NCI-H446 (cell line): ENCODE measurements at regions not wholly inside any gene's neighbourhood (a gene's known extent, or its start where the extent isn't known, plus 50 kb on each side); places are given as distances from the start of the nearest gene placed in this dataset.
"Not testable (repeated sequence)": the region's sequence is repeated elsewhere in the genome, so short reads cannot be mapped to it uniquely, and the experiment has no call there.

Source experiments
- DNase-seq, 2 experiments: peaks; one replicate each; lab custom pipeline; 2025; lab: John Stamatoyannopoulos, UW

- no peak for DNase-seq
Observed at GRCh38 chr16:27600381-27600780, 50.4 kb downstream of the KATNIP start.

GRCh38 chr16:27602103-27602502 lies 52.2 kb downstream of the KATNIP start:
- DNase-seq = no peak

GRCh38 chr16:27605500-27606106 lies 55.7 kb downstream of the KATNIP start:
- peak; percentile 0 to 45 for DNase-seq

- DNase-seq = no peak
Observed at GRCh38 chr16:27611340-27611739, 61.4 kb downstream of the KATNIP start.

- DNase-seq = no peak
Observed at GRCh38 chr16:27613238-27613791, 63.4 kb downstream of the KATNIP start.

GRCh38 chr16:27617665-27618064 lies 67.7 kb downstream of the KATNIP start:
- DNase-seq = no peak

- DNase-seq = no peak
Observed at GRCh38 chr16:27618165-27618564, 68.2 kb downstream of the KATNIP start.

GRCh38 chr16:27618606-27619327 lies 68.8 kb downstream of the KATNIP start:
- DNase-seq = no peak

- no peak for DNase-seq
Observed at GRCh38 chr16:27620541-27620940, 70.6 kb downstream of the KATNIP start.

- DNase-seq = no peak
Observed at GRCh38 chr16:27624154-27625049, 74.5 kb downstream of the KATNIP start.

GRCh38 chr16:27625050-27625697 lies 75.2 kb downstream of the KATNIP start:
- DNase-seq = no peak

GRCh38 chr16:27627136-27627535 lies 77.2 kb downstream of the KATNIP start:
- DNase-seq = no peak

- no peak for DNase-seq
Observed at GRCh38 chr16:27628241-27628942, 78.4 kb downstream of the KATNIP start.

GRCh38 chr16:27628943-27629462 lies 79.1 kb downstream of the KATNIP start:
- DNase-seq = not testable (repeated sequence)

GRCh38 chr16:27632216-27632615 lies 82.3 kb downstream of the KATNIP start:
- no peak for DNase-seq

GRCh38 chr16:27633221-27633620 lies 83.3 kb downstream of the KATNIP start:
- DNase-seq = no peak

- DNase-seq = no peak
Observed at GRCh38 chr16:27633721-27634120, 83.8 kb downstream of the KATNIP start.

GRCh38 chr16:27634779-27635178 lies 84.8 kb downstream of the KATNIP start:
- no peak for DNase-seq

GRCh38 chr16:27636453-27637240 lies 86.7 kb downstream of the KATNIP start:
- no peak for DNase-seq
